GM23248 (cell line): ENCODE measurements at regions not wholly inside any gene's neighbourhood (a gene's known extent, or its start where the extent isn't known, plus 50 kb on each side); places are given as distances from the start of the nearest gene placed in this dataset.

Source experiments
- EZH2 ChIP-seq: fragments of 200-600 bp; sonication (generic); IDR thresholded peaks from 2 replicates; pipeline ENCODE4 v1.6.1; 2018; ENCODE audit warnings: antibody characterized with exemption, mild to moderate bottlenecking; ENCODE audit not compliant: insufficient read depth, poor library complexity, severe bottlenecking
- EZH2phosphoT487 ChIP-seq: fragments of 200-600 bp; sonication (generic); IDR thresholded peaks from 2 replicates; pipeline ENCODE4 v1.6.1; 2018; ENCODE audit warnings: antibody characterized with exemption, moderate library complexity, mild to moderate bottlenecking, low read depth; ENCODE audit not compliant: insufficient read depth

- TF ChIP-seq EZH2phosphoT487 (no peak), EZH2 (no peak)
Measured at GRCh38 chr4:96497621-96498020, 657.7 kb downstream of the PDHA2 start.
